ENCODE measurements at regions not wholly inside any gene's neighbourhood (a gene's known extent, or its start where the extent isn't known, plus 50 kb on each side); places are given as distances from the start of the nearest gene placed in this dataset.
A peak's percentile ranks its signal among the peaks of the same experiment; 100 is the strongest.
"Not testable (repeated sequence)": the region's sequence is repeated elsewhere in the genome, so short reads cannot be mapped to it uniquely, and the experiment has no call there.

GRCh38 chr4:115537387-115537786 is 424.0 kb upstream of the NDST4 start:
- Histone ChIP-seq H3K27ac (ENCODE audit: low read length) (no peak overlapping the region), H3K9ac (ENCODE audit: low read length) (no peak overlapping the region), H3F3A (ENCODE audit: insufficient read depth, low read length) (no peaks in the 10 kb centered on the region), H3K9me2 (replicated peaks; ENCODE audit: insufficient read depth, low read length) (no peaks in the 10 kb centered on the region), H2AFZ (ENCODE audit: low read length) (no peak overlapping the region), H3K4me2 (ENCODE audit: low read depth, low read length) (no peak overlapping the region), H3K27me3 (replicated peaks; ENCODE audit: insufficient read depth, low read length) (no peaks in the 10 kb centered on the region), H3K4me3 (ENCODE audit: low read length) (no peak overlapping the region), H3K79me2 (ENCODE audit: low read length) (no peaks in the 10 kb centered on the region), H3K36me3 (replicated peaks; ENCODE audit: insufficient read depth, low read length) (no peaks in the 10 kb centered on the region), H3K9me3 (replicated peaks; ENCODE audit: insufficient read depth, low read length) (no peaks in the 10 kb centered on the region), H3K4me1 (ENCODE audit: low read length) (no peaks in the 10 kb centered on the region), H4K20me1 (ENCODE audit: insufficient read depth, low read length) (no peaks in the 10 kb centered on the region)
- TF ChIP-seq EZH2phosphoT487 (IDR thresholded peaks at IDR 0.05; ENCODE audit: low read length), result no peak
- TF ChIP-seq CTCF (IDR thresholded peaks at IDR 0.05; ENCODE audit: low read length), result peak; percentile 29
- peak; percentile 29 for DNase-seq

- H3K4me3 ChIP-seq (ENCODE audit: low read length), result no peak overlapping the region
- no peaks in the 10 kb centered on the region for H3K79me2 ChIP-seq (ENCODE audit: low read length)
- H3K9ac ChIP-seq (ENCODE audit: low read length), result no peak overlapping the region
- H3K27me3 ChIP-seq (replicated peaks; ENCODE audit: insufficient read depth, low read length), result no peaks in the 10 kb centered on the region
- no peaks in the 10 kb centered on the region for H3K9me2 ChIP-seq (replicated peaks; ENCODE audit: insufficient read depth, low read length)
- DNase-seq, result no peak
- H2AFZ ChIP-seq (ENCODE audit: low read length), result no peak overlapping the region
- no peaks in the 10 kb centered on the region for H3K36me3 ChIP-seq (replicated peaks; ENCODE audit: insufficient read depth, low read length)
- TF ChIP-seq EZH2 (optimal IDR thresholded peaks at IDR 0.05; ENCODE audit: low read depth, low read length), result no peak
- no peak for TF ChIP-seq EZH2phosphoT487 (IDR thresholded peaks at IDR 0.05; ENCODE audit: low read length)
- TF ChIP-seq CTCF (IDR thresholded peaks at IDR 0.05; ENCODE audit: low read length), result no peak
- H3F3A ChIP-seq (ENCODE audit: insufficient read depth, low read length), result no peaks in the 10 kb centered on the region
- no peaks in the 10 kb centered on the region for H3K4me1 ChIP-seq (ENCODE audit: low read length)
- no peaks in the 10 kb centered on the region for H3K9me3 ChIP-seq (replicated peaks; ENCODE audit: insufficient read depth, low read length)
- H3K27ac ChIP-seq (ENCODE audit: low read length), result no peak overlapping the region
- no peaks in the 10 kb centered on the region for H4K20me1 ChIP-seq (ENCODE audit: insufficient read depth, low read length)
- H3K4me2 ChIP-seq (ENCODE audit: low read depth, low read length), result no peak overlapping the region
Observed at GRCh38 chr4:115529126-115529525, 415.7 kb upstream of the NDST4 start.

GRCh38 chr4:115519476-115519875 is 406.1 kb upstream of the NDST4 start:
- H3K9me3 ChIP-seq (replicated peaks; ENCODE audit: insufficient read depth, low read length); H3K4me3 ChIP-seq (ENCODE audit: low read length); H3K9ac ChIP-seq (ENCODE audit: low read length); H3K27ac ChIP-seq (ENCODE audit: low read length); H3K9me2 ChIP-seq (replicated peaks; ENCODE audit: insufficient read depth, low read length); H3K4me2 ChIP-seq (ENCODE audit: low read depth, low read length); DNase-seq; H3K4me1 ChIP-seq (ENCODE audit: low read length); H3F3A ChIP-seq (ENCODE audit: insufficient read depth, low read length); H3K36me3 ChIP-seq (replicated peaks; ENCODE audit: insufficient read depth, low read length); H4K20me1 ChIP-seq (ENCODE audit: insufficient read depth, low read length); H2AFZ ChIP-seq (ENCODE audit: low read length); H3K79me2 ChIP-seq (ENCODE audit: low read length): not testable (repeated sequence)
- H3K27me3 ChIP-seq (replicated peaks; ENCODE audit: insufficient read depth, low read length), result peaks cover 24% of the 10 kb centered on the region

- peak; percentile 84 for DNase-seq
- Histone ChIP-seq H3K79me2 (ENCODE audit: low read length) (no peaks in the 10 kb centered on the region), H3K27ac (ENCODE audit: low read length) (no peak overlapping the region), H3K9me2 (replicated peaks; ENCODE audit: insufficient read depth, low read length) (no peaks in the 10 kb centered on the region), H3K36me3 (replicated peaks; ENCODE audit: insufficient read depth, low read length) (no peaks in the 10 kb centered on the region), H3K27me3 (replicated peaks; ENCODE audit: insufficient read depth, low read length) (peaks cover 31% of the 10 kb centered on the region), H3K9me3 (replicated peaks; ENCODE audit: insufficient read depth, low read length) (no peaks in the 10 kb centered on the region), H3F3A (ENCODE audit: insufficient read depth, low read length) (no peaks in the 10 kb centered on the region), H3K4me3 (ENCODE audit: low read length) (no peak overlapping the region), H3K4me2 (ENCODE audit: low read depth, low read length) (no peak overlapping the region), H4K20me1 (ENCODE audit: insufficient read depth, low read length) (0 out of 2 replicates have a peak, but pooled peaks cover 5% of the 10 kb centered on the region), H3K9ac (ENCODE audit: low read length) (no peak overlapping the region), H3K4me1 (ENCODE audit: low read length) (peaks cover 4% of the 10 kb centered on the region; the same call in 1 of the 2 replicates), H2AFZ (ENCODE audit: low read length) (no peak overlapping the region)
- TF ChIP-seq EZH2 (optimal IDR thresholded peaks at IDR 0.05; ENCODE audit: low read depth, low read length), result no peak
- TF ChIP-seq EZH2phosphoT487 (IDR thresholded peaks at IDR 0.05; ENCODE audit: low read length), result no peak
- TF ChIP-seq CTCF (IDR thresholded peaks at IDR 0.05; ENCODE audit: low read length), result no peak
Observed at GRCh38 chr4:115515772-115516171, 402.4 kb upstream of the NDST4 start.

Measured in MM.1S (cell line).